H9 (cell line): ENCODE measurements at regions not wholly inside any gene's neighbourhood (a gene's known extent, or its start where the extent isn't known, plus 50 kb on each side); places are given as distances from the start of the nearest gene placed in this dataset.

Source experiments
- DNase-seq: peaks from one replicate; pipeline ENCODE4 v3.0.0-alpha.2; 2017
- H2AFZ ChIP-seq: one replicate; pipeline ENCODE4 v1.6.1; 2013; ENCODE audit warnings: mild to moderate bottlenecking, low read length, control low read depth, moderate library complexity
- H2AK5ac ChIP-seq: 2 replicates; pipeline ENCODE4 v1.6.1; 2013; ENCODE audit warnings: low read length, control low read depth, mixed read lengths; ENCODE audit not compliant: insufficient read length
- H2BK120ac ChIP-seq: one replicate; pipeline ENCODE4 v1.6.1; 2013; ENCODE audit warnings: low read depth, mild to moderate bottlenecking, low read length, control low read depth, inconsistent platforms; ENCODE audit not compliant: poor library complexity, severe bottlenecking
- H2BK12ac ChIP-seq: 2 replicates; pipeline ENCODE4 v1.6.1; 2013; ENCODE audit warnings: low read length, control low read depth, mixed read lengths, low read depth; ENCODE audit not compliant: insufficient read length
- H2BK15ac ChIP-seq: 2 replicates; pipeline ENCODE4 v1.6.1; 2013; ENCODE audit warnings: low read depth, low read length, control low read depth
- H2BK20ac ChIP-seq: one replicate; pipeline ENCODE4 v1.6.1; 2013; ENCODE audit warnings: low read depth, mild to moderate bottlenecking, low read length, control low read depth, inconsistent platforms; ENCODE audit not compliant: poor library complexity, severe bottlenecking
- H2BK5ac ChIP-seq: 2 replicates; pipeline ENCODE4 v1.6.1; 2013; ENCODE audit warnings: low read length, control low read depth, mixed read lengths; ENCODE audit not compliant: insufficient read length
- H3K14ac ChIP-seq: 2 replicates; pipeline ENCODE4 v1.6.1; 2013; ENCODE audit warnings: low read length, control low read depth; ENCODE audit not compliant: insufficient read depth
- H3K18ac ChIP-seq: 2 replicates; pipeline ENCODE4 v1.6.1; 2013; ENCODE audit warnings: low read depth, mild to moderate bottlenecking, mixed read lengths, low read length, control low read depth; ENCODE audit not compliant: insufficient read length
- H3K23ac ChIP-seq: 2 replicates; pipeline ENCODE4 v1.6.1; 2013; ENCODE audit warnings: low read length, control low read depth, mixed read lengths, low read depth; ENCODE audit not compliant: insufficient read length
- H3K23me2 ChIP-seq: 2 replicates; pipeline ENCODE4 v1.6.1; 2013; ENCODE audit warnings: low read depth, mild to moderate bottlenecking, mixed read lengths, low read length, control low read depth; ENCODE audit not compliant: insufficient read length, poor library complexity, severe bottlenecking
- H3K27ac ChIP-seq: 2 replicates; pipeline ENCODE4 v1.5.1; 2013; ENCODE audit warnings: low read length, control low read depth, mixed read lengths, low read depth; ENCODE audit not compliant: insufficient read length
- H3K27me3 ChIP-seq: 2 replicates; pipeline ENCODE4 v1.6.1; 2013; ENCODE audit warnings: low read length, control low read depth, inconsistent platforms; ENCODE audit not compliant: insufficient read depth
- H3K4ac ChIP-seq: 2 replicates; pipeline ENCODE4 v1.6.1; 2013; ENCODE audit warnings: low read depth, mild to moderate bottlenecking, control low read depth, inconsistent platforms, low read length, moderate library complexity
- H3K4me1 ChIP-seq: 2 replicates; pipeline ENCODE4 v1.6.1; 2013; ENCODE audit warnings: low read length, control low read depth, inconsistent platforms; ENCODE audit not compliant: insufficient read depth
- H3K4me2 ChIP-seq: 2 replicates; pipeline ENCODE4 v1.6.1; 2013; ENCODE audit warnings: low read length, control low read depth, mixed read lengths; ENCODE audit not compliant: insufficient read length, insufficient read depth
- H3K56ac ChIP-seq: 2 replicates; pipeline ENCODE4 v1.6.1; 2013; ENCODE audit warnings: low read depth, mild to moderate bottlenecking, mixed read lengths, low read length, control low read depth; ENCODE audit not compliant: insufficient read length
- H3K79me1 ChIP-seq: 2 replicates; pipeline ENCODE4 v1.6.1; 2013; ENCODE audit warnings: low read depth, mild to moderate bottlenecking, moderate library complexity, low read length, control low read depth, inconsistent platforms; ENCODE audit not compliant: insufficient read depth, poor library complexity, severe bottlenecking
- H3K79me2 ChIP-seq: 2 replicates; pipeline ENCODE4 v1.6.1; 2013; ENCODE audit warnings: low read length, control low read depth, inconsistent platforms; ENCODE audit not compliant: insufficient read depth
- H3K9ac ChIP-seq: 2 replicates; pipeline ENCODE4 v1.6.1; 2013; ENCODE audit warnings: low read length, control low read depth, mixed read lengths; ENCODE audit not compliant: insufficient read length; ENCODE audit errors: extremely low read depth
- H3K9me3 ChIP-seq: one replicate; pipeline ENCODE4 v1.6.1; 2013; ENCODE audit warnings: low read depth, low read length, inconsistent platforms; ENCODE audit not compliant: control insufficient read depth
- H3T11ph ChIP-seq: one replicate; pipeline ENCODE4 v1.6.1; 2013; ENCODE audit warnings: mild to moderate bottlenecking, low read length, control low read depth, inconsistent platforms
- H4K20me1 ChIP-seq: one replicate; pipeline ENCODE4 v1.6.1; 2013; ENCODE audit not compliant: control insufficient read depth, insufficient read length, insufficient read depth
- H4K5ac ChIP-seq: 2 replicates; pipeline ENCODE4 v1.6.1; 2013; ENCODE audit warnings: low read depth, mild to moderate bottlenecking, mixed read lengths, low read length, control low read depth; ENCODE audit not compliant: insufficient read length
- H4K8ac ChIP-seq: replicated peaks from 2 replicates; pipeline ENCODE4 v1.6.1; 2013; ENCODE audit warnings: low read length, control low read depth, mixed read lengths, low read depth; ENCODE audit not compliant: insufficient read length
- H4K91ac ChIP-seq: 2 replicates; pipeline ENCODE4 v1.6.1; 2013; ENCODE audit warnings: low read depth, mild to moderate bottlenecking, moderate library complexity, mixed read lengths, low read length, control low read depth; ENCODE audit not compliant: insufficient read length
- H3K27ac Mint-ChIP-seq, 3 experiments: 2 replicates in 2 of 3; 3 replicates in 1 of 3; pipeline ENCODE4 v1.8.0; 2020 to 2021; ENCODE audit warnings: mixed read lengths in 3 of 3, mild to moderate bottlenecking in 1 of 3, moderate library complexity in 1 of 3
- H3K27me3 Mint-ChIP-seq: 2 replicates; pipeline ENCODE4 v1.8.0; 2021; ENCODE audit warnings: low read depth, mild to moderate bottlenecking, moderate library complexity, mixed read lengths
- H3K36me3 Mint-ChIP-seq, 3 experiments: 2 replicates in 2 of 3; 3 replicates in 1 of 3; pipeline ENCODE4 v1.8.0; 2020 to 2021; ENCODE audit warnings: low read depth in 3 of 3, mixed read lengths in 3 of 3; ENCODE audit not compliant: insufficient read depth in 1 of 3
- H3K4me1 Mint-ChIP-seq, 2 experiments: 2 replicates each; pipeline ENCODE4 v1.8.0; 2020; ENCODE audit warnings: mixed read lengths in 2 of 2
- H3K4me3 Mint-ChIP-seq, 2 experiments: 2 replicates in 1 of 2; 3 replicates in 1 of 2; pipeline ENCODE4 v1.8.0; 2020 to 2021; ENCODE audit warnings: mild to moderate bottlenecking in 2 of 2, mixed read lengths in 2 of 2, moderate library complexity in 1 of 2
- H3K9me3 Mint-ChIP-seq, 2 experiments: 2 replicates in 1 of 2; 3 replicates in 1 of 2; pipeline ENCODE4 v1.8.0; 2020; ENCODE audit warnings: mild to moderate bottlenecking in 2 of 2, mixed read lengths in 2 of 2, moderate library complexity in 1 of 2
- WGBS: extraction: QIAGEN DNeasy Blood & Tissue Kit; methylation state at CpG from one replicate; pipeline ENCODE4 v1.1.7; 2013; ENCODE audit warnings: missing lambda C conversion rate, low lambda C conversion rate, mixed read lengths; ENCODE audit not compliant: insufficient read length; ENCODE audit errors: extremely low coverage; 5-methylcytosine and 5-hydroxymethylcytosine counted together
- TF ChIP-seq, protein P1 (sequence below): fragments of 200-600 bp; sonication (generic); conservative IDR thresholded peaks from 3 replicates; pipeline ENCODE4 v1.8.0; 2021; ENCODE audit warnings: antibody characterized with exemption, mild to moderate bottlenecking

DNA sequence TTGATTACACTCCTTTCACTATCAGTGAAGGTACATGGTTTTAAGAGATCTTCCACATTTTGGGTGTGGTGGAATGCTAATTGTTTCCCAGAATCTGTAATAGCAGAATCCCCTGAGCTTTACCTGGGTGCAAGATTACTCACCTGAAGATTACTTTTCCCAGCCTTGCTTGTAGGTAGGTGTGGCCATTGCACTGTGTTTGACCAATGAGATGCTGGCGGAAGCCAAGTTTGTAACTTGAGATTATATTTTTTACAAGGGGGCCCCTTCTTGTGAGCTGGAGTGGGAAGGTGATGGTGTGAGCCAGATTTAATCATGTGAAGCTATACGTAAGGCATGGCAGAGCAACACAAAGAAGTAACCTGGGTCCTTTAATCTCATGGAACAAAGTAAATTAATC lies 294.3 kb downstream of the TOX3 start:
- TF ChIP-seq, protein P1, sequence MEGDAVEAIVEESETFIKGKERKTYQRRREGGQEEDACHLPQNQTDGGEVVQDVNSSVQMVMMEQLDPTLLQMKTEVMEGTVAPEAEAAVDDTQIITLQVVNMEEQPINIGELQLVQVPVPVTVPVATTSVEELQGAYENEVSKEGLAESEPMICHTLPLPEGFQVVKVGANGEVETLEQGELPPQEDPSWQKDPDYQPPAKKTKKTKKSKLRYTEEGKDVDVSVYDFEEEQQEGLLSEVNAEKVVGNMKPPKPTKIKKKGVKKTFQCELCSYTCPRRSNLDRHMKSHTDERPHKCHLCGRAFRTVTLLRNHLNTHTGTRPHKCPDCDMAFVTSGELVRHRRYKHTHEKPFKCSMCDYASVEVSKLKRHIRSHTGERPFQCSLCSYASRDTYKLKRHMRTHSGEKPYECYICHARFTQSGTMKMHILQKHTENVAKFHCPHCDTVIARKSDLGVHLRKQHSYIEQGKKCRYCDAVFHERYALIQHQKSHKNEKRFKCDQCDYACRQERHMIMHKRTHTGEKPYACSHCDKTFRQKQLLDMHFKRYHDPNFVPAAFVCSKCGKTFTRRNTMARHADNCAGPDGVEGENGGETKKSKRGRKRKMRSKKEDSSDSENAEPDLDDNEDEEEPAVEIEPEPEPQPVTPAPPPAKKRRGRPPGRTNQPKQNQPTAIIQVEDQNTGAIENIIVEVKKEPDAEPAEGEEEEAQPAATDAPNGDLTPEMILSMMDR = no peak
- Histone ChIP-seq H3K79me1 (no peaks in the 10 kb centered on the region), H3K18ac (no peak overlapping the region), H2BK12ac (no peak overlapping the region), H2BK15ac (no peak overlapping the region), H2BK120ac (no peak overlapping the region), H3K56ac (no peak overlapping the region), H2BK20ac (no peak overlapping the region), H3K27ac (no peak overlapping the region), H3K4ac (no peak overlapping the region), H3K23ac (no peak overlapping the region), H3T11ph (no peak overlapping the region), H3K27me3 (no peaks in the 10 kb centered on the region), H3K4me1 (peaks cover 3% of the 10 kb centered on the region; the same call in 1 of the 2 replicates), H3K23me2 (no peaks in the 10 kb centered on the region), H3K79me2 (no peaks in the 10 kb centered on the region), H2BK5ac (no peak overlapping the region), H2AK5ac (no peak overlapping the region), H2AFZ (no peak overlapping the region), H4K20me1 (no peaks in the 10 kb centered on the region), H4K8ac (no peak overlapping the region), H3K4me2 (no peak overlapping the region), H3K9me3 (no peaks in the 10 kb centered on the region), H4K91ac (no peak overlapping the region), H3K9ac (no peak overlapping the region), H3K14ac (no peak overlapping the region), H4K5ac (no peak overlapping the region)
- DNase-seq = peak; percentile 37
- Mint-ChIP-seq H3K27me3 (no peaks in the 10 kb centered on the region), H3K36me3 (peaks cover 2 to 10% (median 7%) of the 10 kb centered on the region in 3 experiments), H3K9me3 (peaks cover 9 to 10% of the 10 kb centered on the region in 2 experiments), H3K4me1 (peaks cover 28 to 33% of the 10 kb centered on the region in 2 experiments), H3K27ac (peak overlapping the region in 1 of 3 experiments; percentile 19; a peak in 2 of 7 replicates), H3K4me3 (no peak overlapping the region)
- no CpG with 5 or more reads among the region's 2 CpGs for WGBS
